Epithelial cell of esophagus (primary cell): ENCODE measurements at regions not wholly inside any gene's neighbourhood (a gene's known extent, or its start where the extent isn't known, plus 50 kb on each side); places are given as distances from the start of the nearest gene placed in this dataset.

Source experiments
- DNase-seq: peaks from one replicate; pipeline ENCODE4 v3.0.0; 2010; ENCODE audit warnings: low read depth
- H3K4me3 ChIP-seq: 2 replicates; pipeline ENCODE4 v1.5.1; 2011; ENCODE audit warnings: mild to moderate bottlenecking, low read length, control low read depth
- TF ChIP-seq, protein P1 (sequence below): IDR thresholded peaks from 2 replicates; pipeline ENCODE4 v1.5.1; 2011; ENCODE audit warnings: low read depth, mild to moderate bottlenecking, low read length, control low read depth, inconsistent platforms; ENCODE audit not compliant: insufficient read depth; ENCODE audit errors: missing control alignments

- DNase-seq: no peak
- no peak overlapping the region for H3K4me3 ChIP-seq
- TF ChIP-seq, protein P1, sequence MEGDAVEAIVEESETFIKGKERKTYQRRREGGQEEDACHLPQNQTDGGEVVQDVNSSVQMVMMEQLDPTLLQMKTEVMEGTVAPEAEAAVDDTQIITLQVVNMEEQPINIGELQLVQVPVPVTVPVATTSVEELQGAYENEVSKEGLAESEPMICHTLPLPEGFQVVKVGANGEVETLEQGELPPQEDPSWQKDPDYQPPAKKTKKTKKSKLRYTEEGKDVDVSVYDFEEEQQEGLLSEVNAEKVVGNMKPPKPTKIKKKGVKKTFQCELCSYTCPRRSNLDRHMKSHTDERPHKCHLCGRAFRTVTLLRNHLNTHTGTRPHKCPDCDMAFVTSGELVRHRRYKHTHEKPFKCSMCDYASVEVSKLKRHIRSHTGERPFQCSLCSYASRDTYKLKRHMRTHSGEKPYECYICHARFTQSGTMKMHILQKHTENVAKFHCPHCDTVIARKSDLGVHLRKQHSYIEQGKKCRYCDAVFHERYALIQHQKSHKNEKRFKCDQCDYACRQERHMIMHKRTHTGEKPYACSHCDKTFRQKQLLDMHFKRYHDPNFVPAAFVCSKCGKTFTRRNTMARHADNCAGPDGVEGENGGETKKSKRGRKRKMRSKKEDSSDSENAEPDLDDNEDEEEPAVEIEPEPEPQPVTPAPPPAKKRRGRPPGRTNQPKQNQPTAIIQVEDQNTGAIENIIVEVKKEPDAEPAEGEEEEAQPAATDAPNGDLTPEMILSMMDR: no peak
Observed at GRCh38 chr3:168443965-168444364, 348.2 kb upstream of the GOLIM4 start.

DNA sequence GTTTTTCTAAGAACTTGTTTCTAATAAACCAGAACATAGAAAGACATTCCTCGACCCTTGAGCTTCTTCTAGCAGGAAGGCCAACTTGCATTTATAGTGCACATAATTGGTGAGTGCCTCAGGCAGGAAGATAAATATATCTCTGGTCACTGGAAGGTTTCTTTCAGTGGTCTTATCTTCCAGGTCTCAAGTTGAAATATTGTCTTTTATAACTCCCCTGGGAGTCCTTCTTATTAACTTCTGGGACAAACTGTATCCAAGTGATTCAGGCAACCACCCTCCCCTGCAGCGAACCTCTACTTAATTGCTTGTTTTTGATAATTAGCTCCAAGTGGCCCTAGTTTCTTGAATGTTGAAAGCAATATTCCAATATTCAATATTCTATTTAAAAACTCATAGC lies 346.8 kb upstream of the GOLIM4 start:
- no peak overlapping the region for H3K4me3 ChIP-seq
- DNase-seq: no peak
- TF ChIP-seq, protein P1: no peak

DNA sequence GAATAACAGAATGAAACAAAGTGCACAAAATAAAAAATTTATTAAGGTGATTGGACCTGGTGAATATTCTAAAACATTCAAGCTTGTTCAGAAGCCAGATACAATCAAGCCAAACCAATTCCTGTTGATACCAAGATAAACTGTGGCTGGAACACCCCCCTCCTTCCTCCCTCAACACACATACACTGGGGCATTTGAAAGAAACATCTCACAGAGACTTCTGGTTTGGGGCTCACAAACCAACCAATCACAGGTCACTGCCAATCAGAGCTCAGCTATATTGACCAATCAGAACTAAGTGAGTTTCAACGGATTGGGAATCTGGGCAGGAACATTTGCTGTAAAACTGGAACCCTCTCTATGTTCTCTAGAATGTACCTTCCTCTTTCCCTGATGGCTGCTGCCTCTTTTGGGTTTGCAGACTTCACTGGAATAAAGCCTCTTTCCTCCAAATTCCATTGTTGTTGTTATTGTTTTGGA lies 340.6 kb upstream of the GOLIM4 start:
- DNase-seq: no peak
- H3K4me3 ChIP-seq: no peak overlapping the region
- TF ChIP-seq, protein P1: no peak

DNA sequence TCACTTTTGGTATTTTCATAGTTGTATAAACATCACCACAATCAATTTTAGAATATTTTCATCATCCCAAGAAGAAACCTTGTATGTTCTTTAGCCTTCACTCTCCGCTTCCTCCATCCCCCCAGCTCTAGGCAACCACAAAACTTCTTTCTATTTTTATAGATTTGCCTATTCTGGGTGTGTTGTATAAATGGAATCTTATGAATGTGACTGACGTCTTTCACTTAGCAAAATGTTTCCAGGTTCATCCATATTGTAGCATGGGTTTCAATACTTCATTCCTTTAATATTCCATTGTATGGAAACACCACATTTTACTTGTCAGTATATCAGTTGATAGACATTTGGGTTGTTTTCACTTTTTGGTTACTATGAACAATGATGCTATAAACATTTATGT lies 335.8 kb upstream of the GOLIM4 start:
- TF ChIP-seq, protein P1: no peak
- DNase-seq: no peak
- no peak overlapping the region for H3K4me3 ChIP-seq

DNA sequence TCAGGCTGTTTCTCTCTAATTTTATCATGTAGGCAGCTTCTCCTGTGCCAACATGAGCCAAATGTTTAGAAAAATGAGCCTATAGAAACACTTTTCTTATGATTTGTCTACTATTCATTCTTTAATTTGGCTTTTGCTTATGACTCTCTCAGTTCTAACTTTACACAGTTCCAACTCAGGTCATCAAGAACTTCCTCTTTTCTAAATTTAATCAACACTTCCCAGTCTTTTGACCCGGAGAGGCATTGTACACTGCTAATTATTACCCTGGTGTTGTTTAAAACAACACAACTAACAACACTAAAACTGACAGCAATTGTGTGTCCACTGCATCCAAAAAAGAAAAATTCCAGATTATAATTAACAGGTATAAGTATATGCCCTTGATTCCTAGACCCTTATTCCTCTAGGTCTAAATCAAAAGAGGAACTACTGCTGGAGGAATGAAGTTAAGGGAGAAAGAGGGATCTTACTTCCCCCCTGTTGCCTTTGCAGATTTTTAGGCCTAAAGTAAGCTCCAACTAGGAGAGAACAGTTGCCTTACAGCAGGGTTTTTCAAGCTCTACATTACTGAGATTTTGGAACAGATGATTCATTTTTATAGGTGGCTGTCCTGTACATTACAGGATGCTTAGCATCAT lies 332.2 kb upstream of the GOLIM4 start:
- no peak for DNase-seq
- TF ChIP-seq, protein P1: no peak
- no peak overlapping the region for H3K4me3 ChIP-seq

DNA sequence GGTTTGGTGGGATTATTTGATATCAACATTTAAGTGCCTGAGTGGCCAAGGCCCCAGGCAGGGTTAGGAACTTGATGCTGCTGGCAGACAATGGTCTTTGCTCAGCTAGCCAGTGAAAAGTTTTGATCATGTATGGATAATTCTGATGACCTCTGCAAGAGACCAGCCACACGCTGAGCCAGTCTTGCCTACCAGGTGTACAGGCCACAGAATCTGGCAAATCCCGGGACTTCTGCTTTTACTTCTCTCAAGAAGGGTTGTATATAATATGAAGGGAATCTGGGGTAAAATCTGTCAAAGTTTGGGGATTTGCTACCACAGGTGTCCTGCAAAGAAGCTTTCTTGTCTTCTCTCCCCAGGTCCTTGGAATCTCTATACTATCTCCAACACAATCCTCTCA lies 331.4 kb upstream of the GOLIM4 start:
- no peak for DNase-seq
- TF ChIP-seq, protein P1: no peak
- H3K4me3 ChIP-seq: no peak overlapping the region
